WTC11 (cell line): ENCODE measurements at regions not wholly inside any gene's neighbourhood (a gene's known extent, or its start where the extent isn't known, plus 50 kb on each side); places are given as distances from the start of the nearest gene placed in this dataset.

Experiments
- ATAC-seq: fragments of 200-7000 bp; cut with Tn5 transposase; 2 replicates; pipeline ENCODE4 v1.10.0; 2021; ENCODE audit warnings: mild to moderate bottlenecking, moderate library complexity
- CTCF ChIA-PET: fragments of 300-600 bp; sonication (Branson Sonifier 250); formaldehyde crosslinking; loops from one replicate; lab custom pipeline; 2021; ENCODE audit warnings: antibody characterized with exemption; lab: Charles Lee
- POLR2A ChIA-PET: fragments of 350-600 bp; sonication (Branson Sonifier 250); formaldehyde crosslinking; loops from one replicate; lab custom pipeline; 2021; ENCODE audit warnings: antibody characterized with exemption; lab: Charles Lee
- DNase-seq: peaks from one replicate; pipeline ENCODE4 v3.0.0; 2021; ENCODE audit warnings: low spot score
- H3K27ac Mint-ChIP-seq: 2 replicates; pipeline ENCODE4 v1.8.0; 2021; ENCODE audit warnings: mixed read lengths
- H3K27me3 Mint-ChIP-seq: 2 replicates; pipeline ENCODE4 v1.8.0; 2021; ENCODE audit warnings: low read depth, mild to moderate bottlenecking, moderate library complexity, mixed read lengths
- H3K36me3 Mint-ChIP-seq: 2 replicates; pipeline ENCODE4 v1.8.0; 2021; ENCODE audit warnings: mixed read lengths
- H3K4me1 Mint-ChIP-seq: 2 replicates; pipeline ENCODE4 v1.8.0; 2022; ENCODE audit warnings: mixed read lengths
- H3K4me3 Mint-ChIP-seq: 2 replicates; pipeline ENCODE4 v1.8.0; 2021; ENCODE audit warnings: mild to moderate bottlenecking, moderate library complexity, mixed read lengths
- H3K9me3 Mint-ChIP-seq: 2 replicates; pipeline ENCODE4 v1.8.0; 2021; ENCODE audit warnings: mixed read lengths
- AR ChIP-seq: fragments of 250-450 bp; sonication (Bioruptor Pico); IDR thresholded peaks from 2 replicates; pipeline ENCODE4 v1.9.0; 2021; ENCODE audit warnings: mild to moderate bottlenecking
- ATF6 ChIP-seq: sonication (generic); formaldehyde crosslinking; IDR thresholded peaks from 2 replicates; pipeline ENCODE4 v1.8.1; 2023; ENCODE audit warnings: mild to moderate bottlenecking, missing genetic modification reagents
- GABPB1 ChIP-seq: sonication (generic); formaldehyde crosslinking; IDR thresholded peaks from 2 replicates; pipeline ENCODE4 v1.8.1; 2023; ENCODE audit warnings: mild to moderate bottlenecking, missing genetic modification reagents
- MAX ChIP-seq: sonication (generic); formaldehyde crosslinking; IDR thresholded peaks from 2 replicates; pipeline ENCODE4 v1.8.0; 2022; ENCODE audit warnings: mild to moderate bottlenecking, missing genetic modification reagents
- NFE2L1 ChIP-seq: sonication (generic); formaldehyde crosslinking; IDR thresholded peaks from 2 replicates; pipeline ENCODE4 v1.8.1; 2023; ENCODE audit warnings: missing genetic modification reagents
- NR1H2 ChIP-seq: sonication (generic); formaldehyde crosslinking; IDR thresholded peaks from 2 replicates; pipeline ENCODE4 v1.9.0; 2021; ENCODE audit warnings: mild to moderate bottlenecking, moderate library complexity, missing genetic modification reagents
- RELA ChIP-seq: sonication (generic); formaldehyde crosslinking; IDR thresholded peaks from 2 replicates; pipeline ENCODE4 v1.8.1; 2022; ENCODE audit warnings: missing genetic modification reagents, mild to moderate bottlenecking, borderline replicate concordance
- SP1 ChIP-seq: sonication (generic); formaldehyde crosslinking; conservative IDR thresholded peaks from 2 replicates; pipeline ENCODE4 v1.8.1; 2022; ENCODE audit warnings: missing genetic modification reagents
- TEAD1 ChIP-seq: sonication (generic); formaldehyde crosslinking; IDR thresholded peaks from 2 replicates; pipeline ENCODE4 v1.8.0; 2022; ENCODE audit warnings: mild to moderate bottlenecking, missing genetic modification reagents
- ZMAT4 ChIP-seq: fragments of 250-450 bp; sonication (Bioruptor Pico); IDR thresholded peaks from 2 replicates; pipeline ENCODE4 v1.9.0; 2021; ENCODE audit warnings: mild to moderate bottlenecking
- ZNF281 ChIP-seq: sonication (generic); formaldehyde crosslinking; IDR thresholded peaks from 2 replicates; pipeline ENCODE4 v1.8.0; 2023; ENCODE audit warnings: mild to moderate bottlenecking, missing genetic modification reagents
- ZNF317 ChIP-seq: sonication (generic); formaldehyde crosslinking; IDR thresholded peaks from 2 replicates; pipeline ENCODE4 v1.8.1; 2023; ENCODE audit warnings: low read depth, mild to moderate bottlenecking, moderate library complexity, missing genetic modification reagents, borderline replicate concordance
- ZNF396 ChIP-seq: fragments of 250-450 bp; sonication (Bioruptor Pico); IDR thresholded peaks from 2 replicates; pipeline ENCODE4 v1.8.0; 2021; ENCODE audit warnings: mild to moderate bottlenecking, moderate library complexity, borderline replicate concordance
- ZNF512 ChIP-seq: sonication (generic); formaldehyde crosslinking; IDR thresholded peaks from 2 replicates; pipeline ENCODE4 v1.8.1; 2022; ENCODE audit warnings: missing genetic modification reagents, borderline replicate concordance

- no peak for TF ChIP-seq AR
Observed at GRCh38 chr11:71186806-71187205, 65.6 kb downstream of the SHANK2 start (continued).

GRCh38 chr11:71185411-71185810 lies 67.0 kb downstream of the SHANK2 start:
- H3K27me3 Mint-ChIP-seq = no peaks in the 10 kb centered on the region
- H3K9me3 Mint-ChIP-seq = no peaks in the 10 kb centered on the region
- no peak for ATAC-seq
- ChIA-PET CTCF (interaction anchor here (1.1 kb wide), 1 partner anchor 371 kb away, joined by 5 read pairs; no protein-coding TSS in a partner anchor), POLR2A (interaction anchor here (1.0 kb wide), 1 partner anchor 15 kb away, joined by 4 read pairs; no protein-coding TSS in a partner anchor)
- TF ChIP-seq ZNF281 (CRISPR knock-in tag) (no peak), ATF6 (CRISPR knock-in tag) (no peak), ZNF512 (CRISPR knock-in tag) (no peak), TEAD1 (CRISPR knock-in tag) (no peak), ZNF317 (CRISPR knock-in tag) (no peak), RELA (no peak), MAX (CRISPR knock-in tag) (no peak), ZNF396 (no peak)
- no peak overlapping the region for H3K4me3 Mint-ChIP-seq
- H3K4me1 Mint-ChIP-seq = peaks cover 35% of the 10 kb centered on the region
- no peak for DNase-seq
- H3K36me3 Mint-ChIP-seq = peaks cover 31% of the 10 kb centered on the region
- no peak overlapping the region for H3K27ac Mint-ChIP-seq

- H3K36me3 Mint-ChIP-seq = peaks cover 31% of the 10 kb centered on the region
- no peak overlapping the region for H3K4me3 Mint-ChIP-seq
- POLR2A ChIA-PET = interaction anchor here (1.0 kb wide), 1 partner anchor 14 kb away, joined by 4 read pairs; no protein-coding TSS in a partner anchor
- TF ChIP-seq NFE2L1 (CRISPR knock-in tag) (no peak), ZMAT4 (CRISPR knock-in tag) (no peak), SP1 (CRISPR knock-in tag) (no peak), GABPB1 (no peak), NR1H2 (CRISPR knock-in tag) (no peak)
- H3K4me1 Mint-ChIP-seq = peaks cover 43% of the 10 kb centered on the region
- CTCF ChIA-PET = interaction anchor here (1.1 to 2.4 kb wide), 2 partner anchors 67 to 370 kb away, joined by 5 to 10 read pairs; partner anchors contain the start of gene SHANK2
- DNase-seq = no peak
- ATAC-seq = no peak
- no peak overlapping the region; the same call in 1 of the 2 replicates for H3K27ac Mint-ChIP-seq
- no peaks in the 10 kb centered on the region for H3K27me3 Mint-ChIP-seq
- no peaks in the 10 kb centered on the region for H3K9me3 Mint-ChIP-seq
Observed at GRCh38 chr11:71184421-71185210, 67.8 kb downstream of the SHANK2 start.
